B cell (primary cell): ENCODE measurements at regions not wholly inside any gene's neighbourhood (a gene's known extent, or its start where the extent isn't known, plus 50 kb on each side); places are given as distances from the start of the nearest gene placed in this dataset.

Source experiments
- ATAC-seq: fragments of 200-7000 bp; cut with Tn5 transposase; one replicate; pipeline ENCODE4 v1.10.0; 2021; ENCODE audit warnings: low read depth, mild to moderate bottlenecking, moderate number of reproducible peaks, moderate library complexity
- CTCF ChIA-PET: fragments of 350-600 bp; sonication (Branson Sonifier 250); formaldehyde crosslinking; loops from one replicate; lab custom pipeline; 2021; ENCODE audit warnings: antibody characterized with exemption, inconsistent platforms; lab: Charles Lee
- POLR2A ChIA-PET: fragments of 350-600 bp; sonication (Branson Sonifier 250); formaldehyde crosslinking; loops from one replicate; lab custom pipeline; 2021; ENCODE audit warnings: antibody characterized with exemption; lab: Charles Lee
- DNase-seq: peaks from one replicate; pipeline ENCODE4 v3.0.0; 2013
- H2AFZ ChIP-seq: 2 replicates; pipeline ENCODE4 v1.6.1; 2012; ENCODE audit warnings: mild to moderate bottlenecking, low read depth, low read length; ENCODE audit not compliant: insufficient read depth, poor library complexity, severe bottlenecking
- H3K27ac ChIP-seq, 2 donors: 1 replicate in 1 of 2; 2 replicates in 1 of 2; pipeline ENCODE4 v1.5.1; 2012 to 2013; ENCODE audit warnings: low read length in 2 of 2, mild to moderate bottlenecking in 2 of 2, moderate library complexity in 1 of 2
- H3K27me3 ChIP-seq, 4 experiments: fragments of 200-600 bp in 1 of 4; sonication (generic) in 1 of 4; replicated peaks in 1 of 4; 1 replicate in 2 of 4; 2 replicates in 2 of 4; pipeline versions ENCODE4 v1.6.1 to v1.7.0; 2013 to 2016; ENCODE audit warnings: low read length in 3 of 4, mild to moderate bottlenecking in 2 of 4, mixed read lengths in 1 of 4, moderate library complexity in 1 of 4; ENCODE audit not compliant: insufficient read depth in 4 of 4, control insufficient read depth in 3 of 4; ENCODE audit errors: control extremely low read depth in 1 of 4
- H3K36me3 ChIP-seq, 2 experiments: replicated peaks in 1 of 2; 1 replicate in 1 of 2; 2 replicates in 1 of 2; pipeline versions ENCODE4 v1.6.1 to v1.7.1; 2013; ENCODE audit warnings: low read length in 1 of 2; ENCODE audit not compliant: insufficient read depth in 2 of 2, control insufficient read depth in 1 of 2; ENCODE audit errors: control extremely low read depth in 1 of 2, extremely low read depth in 1 of 2
- H3K4me1 ChIP-seq, 2 donors: fragments of 200-600 bp in 1 of 2; sonication (generic) in 1 of 2; 1 replicate in 1 of 2; 2 replicates in 1 of 2; pipeline versions ENCODE4 v1.5.1 to v1.6.1; 2013 to 2017; ENCODE audit warnings: low read length in 2 of 2; ENCODE audit not compliant: control insufficient read depth in 2 of 2, insufficient read depth in 2 of 2
- H3K4me2 ChIP-seq: replicated peaks from 2 replicates; pipeline ENCODE3; 2012; ENCODE audit warnings: mild to moderate bottlenecking, low read depth, low read length; ENCODE audit not compliant: poor library complexity, severe bottlenecking
- H3K4me3 ChIP-seq, 5 experiments: fragments of 200-600 bp in 1 of 5; sonication (generic) in 1 of 5; 1 replicate in 3 of 5; 2 replicates in 2 of 5; pipeline versions ENCODE4 v1.5.1 to v1.7.0; 2011 to 2016; ENCODE audit warnings: low read length in 4 of 5, mild to moderate bottlenecking in 4 of 5, low read depth in 2 of 5, control low read depth in 1 of 5, moderate library complexity in 1 of 5; ENCODE audit not compliant: insufficient read depth in 1 of 5; ENCODE audit errors: control extremely low read depth in 1 of 5, extremely low read depth in 1 of 5
- H3K79me2 ChIP-seq: fragments of 200-600 bp; sonication (generic); one replicate; pipeline ENCODE4 v1.6.0; 2016; ENCODE audit warnings: low read length; ENCODE audit not compliant: control insufficient read depth, insufficient read depth
- H3K9ac ChIP-seq: fragments of 200-600 bp; sonication (generic); 2 replicates; pipeline ENCODE4 v1.6.1; 2017; ENCODE audit warnings: mild to moderate bottlenecking, low read length, moderate library complexity
- H3K9me3 ChIP-seq, 3 donors: one replicate each; pipeline versions ENCODE4 v1.6.1 to v1.7.1; 2013; ENCODE audit warnings: low read length in 2 of 3; ENCODE audit not compliant: control insufficient read depth in 2 of 3, insufficient read depth in 1 of 3; ENCODE audit errors: control extremely low read depth in 1 of 3
- H4K20me1 ChIP-seq: 2 replicates; pipeline ENCODE4 v1.6.0; 2012; ENCODE audit warnings: mild to moderate bottlenecking, low read length; ENCODE audit not compliant: insufficient read depth, control insufficient read depth, poor library complexity, severe bottlenecking
- H3K27ac Mint-ChIP-seq: one replicate; pipeline ENCODE4 v1.8.0; 2021; ENCODE audit warnings: mixed read lengths
- H3K27me3 Mint-ChIP-seq: one replicate; pipeline ENCODE4 v1.8.0; 2021; ENCODE audit warnings: mixed read lengths
- H3K4me1 Mint-ChIP-seq: one replicate; pipeline ENCODE4 v1.8.0; 2021; ENCODE audit warnings: mixed read lengths
- H3K4me3 Mint-ChIP-seq: one replicate; pipeline ENCODE4 v1.8.0; 2021; ENCODE audit warnings: mixed read lengths
- H3K9me3 Mint-ChIP-seq: one replicate; pipeline ENCODE4 v1.8.0; 2022; ENCODE audit warnings: mixed read lengths; ENCODE audit not compliant: insufficient read depth
- CTCF ChIP-seq: fragments of 200-600 bp; IDR thresholded peaks from one replicate; pipeline ENCODE4 v1.8.0; 2022; ENCODE audit warnings: antibody characterized with exemption, mild to moderate bottlenecking
- EZH2 ChIP-seq: IDR thresholded peaks from 2 replicates; pipeline ENCODE4 v1.6.1; 2012; ENCODE audit warnings: borderline replicate concordance, low read depth, mild to moderate bottlenecking, moderate library complexity, low read length; ENCODE audit not compliant: insufficient read depth, poor library complexity, severe bottlenecking
- WGBS: methylation state at CpG from one replicate; pipeline ENCODE4 v1.1.5; 2013; ENCODE audit warnings: missing lambda C conversion rate; ENCODE audit not compliant: insufficient coverage; 5-methylcytosine and 5-hydroxymethylcytosine counted together
- intact Hi-C: fragments of 100-400 bp; cut with micrococcal nuclease; formaldehyde crosslinking; loops from one replicate; pipeline ENCODE4 v1.10.0; 2022

GRCh38 chr4:22047793-22048192, 99.2 kb upstream of the KCNIP4 start:
- no peak overlapping the region for H3K4me3 ChIP-seq
- 96% methylated on average over 12 of the region's 12 CpGs for WGBS
- H3K79me2 ChIP-seq: no peaks in the 10 kb centered on the region
- Mint-ChIP-seq H3K27ac (no peak overlapping the region), H3K4me1 (no peaks in the 10 kb centered on the region), H3K27me3 (no peaks in the 10 kb centered on the region), H3K9me3 (peaks cover 6% of the 10 kb centered on the region), H3K4me3 (no peak overlapping the region)
- no peak overlapping the region for H3K27ac ChIP-seq
- H4K20me1 ChIP-seq: no peaks in the 10 kb centered on the region
- no peaks in the 10 kb centered on the region for H3K27me3 ChIP-seq
- no peaks in the 10 kb centered on the region for H3K4me1 ChIP-seq
- ATAC-seq (no peak), DNase-seq (no peak)
- no peak overlapping the region for H2AFZ ChIP-seq
- H3K36me3 ChIP-seq: no peaks in the 10 kb centered on the region
- H3K9me3 ChIP-seq: peaks cover 0 to 7% (median 0%) of the 10 kb centered on the region in 3 donors
- no peak overlapping the region for H3K9ac ChIP-seq
- CTCF ChIA-PET: no interaction called here
- POLR2A ChIA-PET: no interaction called here
- no peak overlapping the region for H3K4me2 ChIP-seq
- intact Hi-C loops: no loop called here
- TF ChIP-seq CTCF (no peak), EZH2 (no peak)

GRCh38 chr4:22045051-22045630, 96.6 kb upstream of the KCNIP4 start:
- H3K27ac ChIP-seq: no peak overlapping the region
- intact Hi-C loops: no loop called here
- DNase-seq: no peak
- H3K27me3 ChIP-seq: no peaks in the 10 kb centered on the region
- H3K27ac Mint-ChIP-seq: no peak overlapping the region
- no peaks in the 10 kb centered on the region for H3K79me2 ChIP-seq
- H3K4me1 Mint-ChIP-seq: no peaks in the 10 kb centered on the region
- POLR2A ChIA-PET: no interaction called here
- H3K9me3 ChIP-seq: peaks cover 0 to 15% (median 0%) of the 10 kb centered on the region in 3 donors
- no peak overlapping the region for H3K4me3 ChIP-seq
- no peak overlapping the region for H3K4me2 ChIP-seq
- no peak overlapping the region for H3K4me3 Mint-ChIP-seq
- no peaks in the 10 kb centered on the region for H4K20me1 ChIP-seq
- H2AFZ ChIP-seq: no peak overlapping the region
- no peak overlapping the region for H3K9ac ChIP-seq
- peaks cover 8% of the 10 kb centered on the region for H3K9me3 Mint-ChIP-seq
- H3K4me1 ChIP-seq: no peaks in the 10 kb centered on the region
- CTCF ChIA-PET: no interaction called here
- no peak for ATAC-seq
- no peaks in the 10 kb centered on the region for H3K27me3 Mint-ChIP-seq
- TF ChIP-seq CTCF: no peak
- TF ChIP-seq EZH2: no peak
- H3K36me3 ChIP-seq: no peaks in the 10 kb centered on the region
